ENCODE measurements at regions not wholly inside any gene's neighbourhood (a gene's known extent, or its start where the extent isn't known, plus 50 kb on each side); places are given as distances from the start of the nearest gene placed in this dataset.

DNA sequence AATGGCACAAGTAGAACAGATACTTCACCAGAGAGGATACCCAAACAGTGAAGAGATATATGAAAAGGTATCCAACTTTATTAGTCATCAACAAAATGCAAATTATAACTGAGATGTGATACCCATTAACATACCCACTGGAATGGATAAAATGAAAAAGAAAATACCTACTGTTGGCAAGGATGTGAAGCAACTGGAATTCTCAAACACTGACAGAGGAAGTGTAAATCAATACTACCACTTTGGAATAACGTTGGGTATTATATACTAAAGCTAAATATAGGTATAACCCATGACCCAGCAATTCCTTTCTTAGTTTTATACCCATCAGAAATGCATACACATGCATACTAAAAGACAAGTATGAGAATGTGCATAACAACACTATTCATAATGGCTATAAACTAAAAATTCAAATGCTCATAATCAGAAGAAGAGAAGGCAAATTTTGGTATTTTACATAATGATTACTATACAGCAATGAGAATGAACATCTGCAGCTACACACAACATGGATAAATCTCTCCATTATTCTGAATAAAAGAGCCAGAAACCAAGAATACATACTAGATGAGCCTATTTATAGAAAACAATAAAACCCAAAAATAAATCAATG is 80.6 kb downstream of the RPL27A start:
- Histone ChIP-seq H3K9ac (ENCODE audit: insufficient read depth in 1 of 2, low read length in 2 of 2) (no peak overlapping the region), H3K36me3 (ENCODE audit: control insufficient read depth in 4 of 4, insufficient read depth in 4 of 4, low read length in 4 of 4) (peaks cover 0 to 2% (median 0%) of the 10 kb centered on the region in 4 donors), H3K4me1 (ENCODE audit: control insufficient read depth in 5 of 5, insufficient read depth in 5 of 5, low read length in 5 of 5) (peaks cover 15 to 39% (median 25%) of the 10 kb centered on the region in 5 donors), H3K4me3 (no peak overlapping the region), H3K27ac (ENCODE audit: low read depth in 1 of 2, low read length in 1 of 2) (no peak overlapping the region), H3K9me3 (ENCODE audit: control insufficient read depth in 4 of 4, insufficient read depth in 3 of 4, low read length in 3 of 4) (no peaks in the 10 kb centered on the region), H3K27me3 (ENCODE audit: control insufficient read depth in 3 of 3, insufficient read depth in 3 of 3, low read length in 2 of 3) (no peaks in the 10 kb centered on the region)
- WGBS, 2 donors: 14 to 36% methylated on average over 1 of the region's 1 CpG
- DNase-seq (no peak), ATAC-seq (ENCODE audit: insufficient read depth, low FRiP score) (no peak)
- TF ChIP-seq, protein P1, sequence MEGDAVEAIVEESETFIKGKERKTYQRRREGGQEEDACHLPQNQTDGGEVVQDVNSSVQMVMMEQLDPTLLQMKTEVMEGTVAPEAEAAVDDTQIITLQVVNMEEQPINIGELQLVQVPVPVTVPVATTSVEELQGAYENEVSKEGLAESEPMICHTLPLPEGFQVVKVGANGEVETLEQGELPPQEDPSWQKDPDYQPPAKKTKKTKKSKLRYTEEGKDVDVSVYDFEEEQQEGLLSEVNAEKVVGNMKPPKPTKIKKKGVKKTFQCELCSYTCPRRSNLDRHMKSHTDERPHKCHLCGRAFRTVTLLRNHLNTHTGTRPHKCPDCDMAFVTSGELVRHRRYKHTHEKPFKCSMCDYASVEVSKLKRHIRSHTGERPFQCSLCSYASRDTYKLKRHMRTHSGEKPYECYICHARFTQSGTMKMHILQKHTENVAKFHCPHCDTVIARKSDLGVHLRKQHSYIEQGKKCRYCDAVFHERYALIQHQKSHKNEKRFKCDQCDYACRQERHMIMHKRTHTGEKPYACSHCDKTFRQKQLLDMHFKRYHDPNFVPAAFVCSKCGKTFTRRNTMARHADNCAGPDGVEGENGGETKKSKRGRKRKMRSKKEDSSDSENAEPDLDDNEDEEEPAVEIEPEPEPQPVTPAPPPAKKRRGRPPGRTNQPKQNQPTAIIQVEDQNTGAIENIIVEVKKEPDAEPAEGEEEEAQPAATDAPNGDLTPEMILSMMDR (IDR thresholded peaks at IDR 0.05; ENCODE audit: control extremely low read depth, extremely low read depth): no peak

DNA sequence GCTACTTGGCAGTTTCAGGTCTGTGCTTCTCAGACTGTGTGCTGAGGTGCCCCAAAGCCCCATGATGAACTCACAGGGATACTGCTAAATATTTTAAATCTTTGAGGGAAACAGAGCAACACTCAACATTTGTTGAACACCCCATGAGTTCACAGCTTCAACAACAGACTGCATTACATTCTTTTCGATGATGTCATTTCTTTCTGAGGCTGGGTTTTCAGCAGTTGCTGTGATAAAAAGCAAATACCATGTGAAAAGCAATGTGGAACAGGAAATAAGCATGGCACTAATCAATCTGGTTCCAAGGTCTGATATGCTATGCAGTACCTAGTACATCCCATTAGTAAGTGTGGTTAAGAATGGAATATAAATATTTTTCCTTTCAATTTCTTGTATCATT is 82.7 kb downstream of the RPL27A start:
- ATAC-seq (ENCODE audit: insufficient read depth, low FRiP score): no peak
- TF ChIP-seq, protein P1 (IDR thresholded peaks at IDR 0.05; ENCODE audit: control extremely low read depth, extremely low read depth): no peak
- peak in 2 of 3 donors; percentile 34 to 38 for DNase-seq
- peak overlapping the region in 1 of 2 donors; percentile 44 for H3K27ac ChIP-seq (ENCODE audit: low read depth in 1 of 2, low read length in 1 of 2)
- 80 to 81% methylated on average over 1 of the region's 1 CpG for WGBS, 2 donors
- H3K9me3 ChIP-seq (ENCODE audit: control insufficient read depth in 4 of 4, insufficient read depth in 3 of 4, low read length in 3 of 4): no peaks in the 10 kb centered on the region
- H3K9ac ChIP-seq (ENCODE audit: insufficient read depth in 1 of 2, low read length in 2 of 2): peak overlapping the region in 1 of 2 donors; percentile 18
- no peaks in the 10 kb centered on the region for H3K27me3 ChIP-seq (ENCODE audit: control insufficient read depth in 3 of 3, insufficient read depth in 3 of 3, low read length in 2 of 3)
- H3K4me3 ChIP-seq: no peak overlapping the region
- peaks cover 0 to 2% (median 0%) of the 10 kb centered on the region in 4 donors for H3K36me3 ChIP-seq (ENCODE audit: control insufficient read depth in 4 of 4, insufficient read depth in 4 of 4, low read length in 4 of 4)
- H3K4me1 ChIP-seq (ENCODE audit: control insufficient read depth in 5 of 5, insufficient read depth in 5 of 5, low read length in 5 of 5): peaks cover 15 to 38% (median 25%) of the 10 kb centered on the region in 5 donors

DNA sequence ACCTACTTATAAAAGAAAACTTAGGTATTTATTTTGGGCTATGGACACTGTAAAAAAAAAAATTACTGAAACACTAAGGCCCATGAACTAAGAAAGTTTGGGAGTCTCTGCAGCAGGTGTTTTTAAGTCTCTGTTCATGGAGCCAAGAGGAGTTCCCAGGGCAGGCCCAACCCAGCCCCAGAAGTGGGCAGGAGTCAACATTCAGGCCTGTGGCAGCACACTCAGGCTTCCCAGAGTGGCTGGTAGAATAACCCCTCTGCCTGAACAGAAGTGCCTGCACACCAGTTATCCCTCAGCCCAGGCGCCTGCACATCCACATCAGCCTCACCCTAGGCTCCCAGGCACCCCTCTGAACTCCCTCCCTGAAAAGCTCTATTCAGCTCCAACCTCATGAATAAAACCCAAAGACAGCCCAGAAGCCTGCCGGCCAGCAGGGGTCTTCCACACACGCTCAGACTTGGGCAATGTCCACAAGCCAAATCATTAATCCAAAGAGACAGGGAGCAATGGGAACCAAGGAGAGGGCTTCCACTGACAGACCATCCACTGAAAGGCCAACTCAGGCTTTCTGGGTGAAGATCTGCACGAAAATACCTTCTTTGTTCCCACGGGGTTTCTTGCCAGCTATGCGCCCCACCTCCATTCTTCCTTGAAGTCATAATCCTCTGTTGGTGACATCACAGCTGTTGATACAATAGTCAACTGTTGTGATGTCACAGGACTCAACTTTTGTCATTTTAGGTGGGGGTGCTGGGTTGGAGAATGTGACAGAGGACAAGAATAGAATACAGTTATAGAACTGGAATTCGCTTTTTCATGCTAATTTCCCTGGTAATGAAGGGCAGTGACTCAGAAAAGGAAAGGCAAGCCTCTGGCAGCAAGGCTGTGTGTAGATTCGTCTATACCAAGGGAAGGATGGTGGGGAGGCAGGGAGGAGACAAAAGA is 83.7 kb downstream of the RPL27A start:
- Histone ChIP-seq H3K4me3 (no peak overlapping the region), H3K27ac (ENCODE audit: low read depth in 1 of 2, low read length in 1 of 2) (peak overlapping the region; percentile 41 to 78), H3K27me3 (ENCODE audit: control insufficient read depth in 3 of 3, insufficient read depth in 3 of 3, low read length in 2 of 3) (no peaks in the 10 kb centered on the region), H3K9me3 (ENCODE audit: control insufficient read depth in 4 of 4, insufficient read depth in 3 of 4, low read length in 3 of 4) (no peaks in the 10 kb centered on the region), H3K4me1 (ENCODE audit: control insufficient read depth in 5 of 5, insufficient read depth in 5 of 5, low read length in 5 of 5) (peaks cover 9 to 31% (median 21%) of the 10 kb centered on the region in 5 donors), H3K36me3 (ENCODE audit: control insufficient read depth in 4 of 4, insufficient read depth in 4 of 4, low read length in 4 of 4) (peaks cover 0 to 2% (median 0%) of the 10 kb centered on the region in 4 donors), H3K9ac (ENCODE audit: insufficient read depth in 1 of 2, low read length in 2 of 2) (no peak overlapping the region)
- TF ChIP-seq, protein P1 (IDR thresholded peaks at IDR 0.05; ENCODE audit: control extremely low read depth, extremely low read depth): no peak
- DNase-seq (no peak), ATAC-seq (ENCODE audit: insufficient read depth, low FRiP score) (no peak)
- WGBS, 2 donors: 83 to 89% methylated on average over 8 of the region's 8 CpGs
